Left cardiac atrium (tissue), 4 donors: ENCODE measurements at regions not wholly inside any gene's neighbourhood (a gene's known extent, or its start where the extent isn't known, plus 50 kb on each side); places are given as distances from the start of the nearest gene placed in this dataset.
"Not testable (repeated sequence)": the region's sequence is repeated elsewhere in the genome, so short reads cannot be mapped to it uniquely, and the experiment has no call there.

Experiments
- ATAC-seq, 2 donors: fragments of 200-7000 bp; cut with Tn5 transposase; one replicate each; pipeline ENCODE4 v1.9.1; 2020; ENCODE audit warnings: mild to moderate bottlenecking in 2 of 2, moderate library complexity in 2 of 2
- DNase-seq: peaks from one replicate; pipeline ENCODE4 v3.0.0-alpha.2; 2020
- intact Hi-C, 2 donors: fragments of 100-400 bp; cut with DNase I; formaldehyde crosslinking; loops; one replicate each; pipeline versions ENCODE4 v1.14.1 to v1.15.1; 2022 to 2023
- donor health status: DM: no; HTN: yes; CAD: no.
- donor health status: DM: no; HTN: yes; CAD: no; lungs with severe emphysema.
- donor health status: DM: yes; HTN: yes; CAD: no.
- donor health status: Dilated cardiomyopathy.

DNA sequence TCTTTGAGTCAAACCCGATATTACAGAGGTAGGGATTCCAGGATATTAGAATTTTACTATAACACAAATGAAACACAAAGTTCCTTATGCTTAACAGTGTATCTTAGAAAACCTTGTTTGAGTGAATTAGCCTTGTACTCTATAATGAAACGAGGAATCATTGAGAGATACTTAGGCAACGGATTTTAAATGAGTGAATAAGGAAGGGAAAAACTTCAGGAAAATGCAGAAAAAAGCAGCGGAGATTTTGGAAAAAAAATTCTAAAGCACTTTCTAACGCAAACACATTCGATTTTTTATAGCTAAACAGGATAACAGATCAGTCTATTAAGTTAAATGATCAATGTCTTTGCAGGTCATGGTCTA, 137.3 kb downstream of the HFE start:
- DNase-seq (no peak), ATAC-seq (no peak)
- intact Hi-C loops = no loop called here

DNA sequence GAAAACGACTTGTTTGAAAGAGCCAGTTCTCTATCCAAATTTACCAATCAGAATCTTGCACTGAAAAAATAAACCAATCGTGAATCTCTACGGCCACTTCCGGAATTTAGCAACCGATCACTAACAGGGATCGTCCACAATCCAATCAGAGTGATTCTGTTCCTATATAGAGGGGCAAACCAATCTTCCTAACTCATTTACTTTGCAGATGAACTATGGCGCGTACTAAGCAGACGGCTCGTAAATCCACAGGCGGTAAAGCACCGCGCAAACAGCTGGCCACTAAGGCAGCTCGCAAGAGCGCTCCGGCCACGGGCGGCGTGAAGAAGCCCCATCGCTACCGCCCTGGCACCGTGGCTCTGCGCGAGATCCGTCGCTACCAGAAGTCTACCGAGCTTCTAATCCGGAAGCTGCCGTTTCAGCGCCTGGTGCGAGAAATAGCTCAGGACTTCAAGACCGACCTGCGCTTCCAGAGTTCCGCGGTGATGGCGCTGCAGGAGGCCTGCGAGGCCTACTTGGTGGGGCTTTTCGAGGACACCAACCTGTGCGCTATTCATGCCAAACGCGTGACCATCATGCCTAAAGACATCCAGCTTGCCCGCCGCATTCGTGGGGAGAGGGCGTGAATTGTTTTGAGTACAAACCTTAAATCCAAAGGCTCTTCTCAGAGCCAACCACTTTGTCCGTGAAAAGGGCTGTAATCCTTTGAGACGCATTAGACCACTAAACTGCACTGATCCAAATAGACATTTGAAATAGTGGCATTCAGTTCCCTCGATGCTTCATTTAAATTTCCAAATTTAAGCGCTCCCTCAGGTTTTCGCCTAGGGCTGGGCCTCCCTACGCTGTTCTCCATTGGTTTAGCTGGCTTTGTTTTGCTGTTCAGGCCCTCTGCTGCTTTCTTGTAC, 138.0 kb downstream of the HFE start:
- ATAC-seq (peak; percentile 62 to 65), DNase-seq (no peak)
- intact Hi-C loops = no loop called here

DNA sequence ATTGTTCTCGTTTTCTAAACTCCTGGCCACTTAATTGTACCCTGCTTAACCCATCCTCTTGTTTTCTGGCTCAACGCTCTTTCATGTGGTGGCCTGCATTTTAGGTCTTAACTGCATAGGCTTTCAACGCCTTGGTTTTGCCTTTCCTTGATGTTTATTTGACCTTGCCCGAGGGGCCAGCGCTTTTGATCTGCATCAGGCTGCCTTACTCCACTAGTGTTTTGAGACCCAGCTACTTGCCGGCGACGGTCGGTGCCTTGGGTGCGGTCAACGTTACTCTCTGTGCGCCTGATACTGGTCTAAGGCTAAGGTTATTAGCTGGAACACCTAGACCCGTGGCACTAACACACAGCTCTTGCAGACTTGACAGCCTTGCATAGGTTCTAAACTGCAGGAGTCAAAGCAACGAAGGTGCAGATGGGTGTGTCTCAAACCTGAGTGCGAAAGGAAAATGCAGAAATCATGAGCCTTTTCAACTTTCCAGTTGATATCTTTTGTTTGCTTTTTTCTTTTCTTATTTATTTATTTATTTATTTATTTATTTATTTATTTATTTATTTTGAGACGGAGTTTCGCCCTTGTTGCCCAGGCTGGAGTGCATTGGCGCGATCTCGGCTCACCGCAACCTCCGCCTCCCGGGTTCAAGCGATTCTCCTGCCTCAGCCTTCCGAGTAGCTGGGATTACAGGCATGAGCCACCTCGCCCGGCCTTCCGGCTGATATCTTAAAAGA, 138.8 kb downstream of the HFE start:
- no peak for ATAC-seq
- DNase-seq = no peak
- intact Hi-C loops = no loop called here

DNA sequence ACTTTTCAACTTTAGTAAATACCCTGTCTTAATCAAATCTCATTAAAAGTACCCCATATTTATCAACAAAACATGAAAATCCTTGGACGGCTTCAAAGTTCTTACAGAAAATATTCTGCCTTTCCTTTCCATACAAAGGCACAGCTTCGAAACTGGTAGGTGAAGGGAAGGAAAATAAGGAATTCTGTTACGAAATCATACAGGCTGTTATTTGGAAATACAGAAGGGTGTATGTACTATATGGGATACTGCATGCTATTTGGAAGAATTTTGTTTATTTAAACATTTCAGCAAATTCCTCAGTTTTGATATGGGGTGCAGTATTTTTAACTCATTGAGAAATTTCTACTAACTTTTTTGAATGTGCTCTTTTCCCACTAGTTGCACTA, 138.4 kb upstream of the BTN3A2 start:
- DNase-seq = no peak
- ATAC-seq = no peak
- intact Hi-C loops = no loop called here

DNA sequence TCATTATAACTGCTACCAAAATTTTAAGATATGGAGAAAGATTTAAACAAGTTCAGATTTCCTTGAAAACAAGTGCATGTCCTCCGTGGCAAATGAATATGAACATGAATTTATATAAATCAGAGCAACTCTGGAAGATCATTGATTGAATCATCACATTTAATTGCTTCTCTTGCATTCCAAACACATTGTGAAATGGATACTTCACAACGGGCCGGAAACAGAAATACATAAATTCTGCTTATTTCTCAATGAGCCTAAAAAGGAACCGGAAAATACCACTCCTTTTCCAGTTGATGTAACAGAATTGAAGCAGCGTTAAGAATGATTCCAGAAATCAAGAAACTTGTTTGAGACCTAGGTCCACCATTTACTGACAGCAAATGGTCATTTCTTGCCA, 134.6 kb upstream of the BTN3A2 start:
- DNase-seq (no peak), ATAC-seq (no peak)
- intact Hi-C loops = no loop called here

DNA sequence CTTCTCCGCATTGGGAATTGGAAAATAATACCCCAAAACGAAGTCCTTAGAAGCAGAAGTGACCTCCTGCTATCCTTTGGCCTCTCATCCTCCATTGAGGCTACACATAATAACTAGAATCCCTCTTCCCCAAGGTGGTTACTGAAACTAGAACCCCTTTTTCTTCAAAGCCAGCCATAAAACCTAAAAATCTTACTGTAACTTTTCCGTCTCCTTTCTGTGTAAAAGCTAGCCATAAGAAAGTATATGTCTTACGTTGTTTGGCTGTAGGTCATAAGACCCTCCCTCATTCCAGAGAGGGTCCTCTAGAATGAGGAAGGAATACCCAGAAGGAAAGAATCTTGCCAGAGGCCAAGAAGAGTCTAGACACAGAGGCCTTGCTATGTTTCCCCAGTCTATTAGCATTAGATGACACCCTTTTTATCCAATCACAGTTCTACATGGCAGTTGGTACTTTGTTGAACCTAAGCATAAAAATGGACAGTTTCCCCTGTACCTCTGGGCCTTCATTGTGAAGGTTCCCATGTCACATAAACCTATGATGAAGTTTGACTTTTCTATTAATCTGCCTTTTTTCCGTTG, 133.9 kb upstream of the BTN3A2 start:
- intact Hi-C loops = no loop called here
- ATAC-seq = no peak
- DNase-seq = no peak

DNA sequence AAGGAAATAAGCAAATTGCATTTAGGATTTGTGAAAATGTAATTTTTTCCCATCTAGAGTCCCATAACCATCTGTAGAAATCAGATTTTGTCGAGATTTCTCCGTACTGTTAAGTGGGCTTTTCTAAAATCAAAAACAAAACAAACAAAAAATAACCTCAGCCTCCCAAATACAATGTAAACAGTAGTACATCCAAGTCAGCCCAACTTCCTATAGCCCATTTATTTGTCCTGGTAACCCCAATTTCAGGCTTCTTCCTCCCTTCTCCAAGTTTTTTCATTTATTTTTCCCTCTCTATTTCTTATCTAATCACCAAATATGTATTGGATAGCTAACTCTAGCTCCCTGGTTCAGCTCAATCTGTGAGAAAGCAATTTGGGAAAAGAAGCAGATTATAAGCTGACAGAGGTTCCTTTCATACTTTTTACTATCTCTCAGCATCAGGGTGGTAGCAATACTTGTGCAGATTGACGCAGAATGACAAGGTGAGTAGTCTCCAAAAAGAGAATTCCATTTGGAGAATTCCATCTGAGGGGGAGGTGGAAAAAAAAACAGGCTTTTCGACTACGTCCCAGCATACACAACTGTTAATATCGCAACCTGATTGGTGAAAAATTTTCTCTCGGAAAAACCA, 132.6 kb upstream of the BTN3A2 start:
- DNase-seq (no peak), ATAC-seq (no peak)
- intact Hi-C loops = no loop called here

DNA sequence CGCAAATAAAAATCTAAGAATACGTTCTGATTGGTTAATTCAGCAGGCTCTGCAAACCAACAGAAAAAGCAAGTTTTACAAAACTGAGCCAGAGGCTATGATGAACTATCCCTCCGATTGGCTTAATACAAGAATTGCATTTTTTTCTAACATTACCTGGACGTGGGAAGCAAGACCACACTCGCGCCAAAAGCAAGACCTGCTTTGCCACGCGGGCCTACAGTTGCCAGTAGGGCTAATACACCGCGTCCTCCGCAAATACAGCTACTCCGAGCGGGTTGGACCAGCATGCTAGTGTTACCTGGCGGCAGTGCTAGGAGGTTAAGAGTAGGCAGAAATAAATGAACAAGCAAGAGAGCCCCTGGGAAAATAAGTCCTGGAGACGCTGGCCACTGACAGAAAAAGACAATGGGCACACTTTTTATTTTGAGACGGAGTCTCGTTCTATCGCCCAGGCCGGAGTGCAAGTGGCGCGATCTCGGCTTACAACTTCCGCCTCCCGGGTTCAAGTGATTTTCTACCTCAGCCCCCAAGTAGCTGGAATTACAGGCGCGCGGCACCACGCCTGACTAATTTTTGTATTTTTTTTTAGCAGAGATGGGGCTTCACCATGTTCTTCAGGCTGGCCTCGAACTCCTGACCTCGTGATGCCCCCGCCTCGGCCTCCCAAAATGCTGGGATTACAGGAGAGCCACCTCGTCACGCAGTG, 131.9 kb upstream of the BTN3A2 start:
- ATAC-seq = peak in 1 of 2 donors; percentile 18
- DNase-seq = no peak
- intact Hi-C loops = no loop called here

DNA sequence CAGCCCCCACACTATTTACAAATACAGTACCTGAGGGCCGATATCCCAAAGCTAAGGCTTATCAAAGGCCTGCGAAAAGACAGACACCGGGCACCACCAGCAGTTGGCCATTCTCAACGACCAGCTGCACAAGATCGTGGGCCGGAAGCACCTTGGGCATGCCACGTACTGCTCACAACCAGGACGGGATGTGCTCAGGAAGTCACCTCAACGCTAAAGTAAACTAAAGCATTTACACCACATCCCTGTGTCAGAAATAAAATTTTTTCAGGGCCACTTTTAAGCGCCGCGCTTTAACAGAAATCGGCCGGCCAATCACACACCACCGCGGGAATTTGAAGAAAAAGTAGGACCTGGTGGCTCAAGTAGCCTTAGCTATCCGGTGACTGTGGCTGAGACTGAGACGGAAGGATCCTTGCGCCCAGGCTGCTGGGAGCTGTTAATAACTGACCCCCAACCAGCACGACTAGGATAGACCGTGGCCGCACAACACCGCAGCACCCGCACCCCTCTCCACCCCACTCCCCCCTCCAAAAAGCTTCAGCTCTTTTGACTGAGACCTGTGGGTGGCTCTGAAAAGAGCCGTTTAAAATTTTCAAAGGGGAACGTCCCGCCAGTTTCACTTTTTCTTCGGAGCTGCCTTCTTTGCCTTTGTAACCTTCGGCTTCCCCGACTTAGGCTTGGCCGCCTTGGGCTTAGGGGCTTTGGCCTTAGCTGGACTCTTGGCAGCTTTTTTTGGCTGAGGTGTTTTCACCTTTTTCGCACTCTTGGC, 131.2 kb upstream of the BTN3A2 start:
- no peak for DNase-seq
- ATAC-seq = peak; percentile 67 to 69
- intact Hi-C loops = no loop called here

DNA sequence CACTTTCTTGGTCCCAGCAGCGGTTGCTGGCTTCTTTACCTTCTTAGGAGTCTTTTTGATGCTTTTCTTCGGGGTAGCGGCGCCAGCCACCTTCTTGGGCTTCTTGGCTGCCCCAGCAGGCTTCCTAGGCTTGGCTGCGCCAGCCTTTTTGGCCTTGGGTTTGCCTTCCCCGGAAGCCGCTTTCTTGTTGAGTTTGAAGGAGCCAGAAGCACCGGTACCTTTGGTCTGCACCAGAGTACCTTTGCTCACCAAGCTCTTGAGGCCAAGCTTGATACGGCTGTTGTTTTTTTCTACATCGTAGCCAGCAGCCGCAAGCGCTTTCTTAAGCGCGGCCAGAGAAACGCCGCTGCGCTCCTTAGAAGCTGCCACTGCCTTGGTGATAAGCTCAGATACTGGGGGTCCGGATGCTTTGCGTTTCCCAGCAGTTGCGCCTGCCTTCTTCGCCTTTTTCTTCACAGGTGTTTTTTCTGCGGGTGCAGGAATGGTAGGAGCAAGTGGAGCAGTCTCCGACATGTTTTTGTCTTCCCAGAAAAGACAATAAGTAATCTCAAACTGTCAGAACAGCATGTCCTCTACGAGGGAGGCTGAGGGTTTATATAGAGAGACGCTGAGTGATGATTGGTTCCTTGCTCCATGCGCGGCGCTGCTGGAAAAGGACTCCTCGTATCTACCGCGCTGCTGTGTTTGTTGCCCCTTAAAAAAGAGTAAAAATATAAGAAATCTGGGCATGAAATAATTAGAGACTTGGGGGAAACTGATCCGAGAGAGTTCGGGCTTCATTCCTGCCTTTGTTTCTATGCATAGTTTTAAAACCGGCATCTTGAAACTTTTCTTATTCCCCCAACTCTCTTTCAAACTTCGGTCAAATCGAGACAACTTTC, 130.3 kb upstream of the BTN3A2 start:
- intact Hi-C loops = no loop called here
- ATAC-seq = peak; percentile 83 to 90
- DNase-seq = peak; percentile 63

DNA sequence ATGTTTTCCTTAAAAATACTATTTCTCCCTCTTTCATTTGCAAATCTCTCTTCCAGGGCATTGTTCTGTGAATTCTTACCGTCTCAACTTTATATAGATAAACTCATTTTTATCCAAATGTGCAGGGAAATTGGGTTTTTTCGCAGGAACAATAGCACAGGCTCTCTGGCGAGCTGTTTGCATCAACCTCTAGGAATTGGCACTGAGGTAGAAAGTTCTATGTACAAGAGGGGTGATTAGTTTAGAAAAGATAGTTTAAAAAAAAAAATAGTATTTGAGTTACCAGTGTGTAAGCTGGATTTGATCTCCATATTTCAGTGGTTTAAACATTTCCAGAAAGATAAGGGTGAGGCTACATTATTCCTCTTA, 129.7 kb upstream of the BTN3A2 start:
- intact Hi-C loops = no loop called here
- DNase-seq = no peak
- ATAC-seq = no peak

DNA sequence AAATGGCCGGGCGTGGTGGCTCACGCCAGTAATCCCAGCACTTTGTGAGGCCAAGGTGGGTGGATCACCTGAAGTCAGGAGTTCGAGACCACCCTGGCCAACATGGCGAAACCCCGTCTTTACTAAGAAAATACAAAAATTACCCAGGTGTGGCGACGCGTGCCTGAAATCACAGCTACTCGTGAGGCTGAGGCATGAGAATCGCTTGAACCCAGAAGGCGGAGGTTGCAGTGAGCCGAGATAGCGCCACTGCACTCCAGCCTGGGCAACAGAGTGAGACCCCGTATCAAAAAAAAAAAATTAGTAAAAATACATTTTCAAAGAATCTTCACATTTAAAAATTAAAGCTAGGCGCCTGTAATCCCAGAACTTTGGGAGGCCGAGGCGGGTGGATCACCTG, 125.6 kb upstream of the BTN3A2 start:
- ATAC-seq, intact Hi-C loops, DNase-seq: not testable (repeated sequence)

DNA sequence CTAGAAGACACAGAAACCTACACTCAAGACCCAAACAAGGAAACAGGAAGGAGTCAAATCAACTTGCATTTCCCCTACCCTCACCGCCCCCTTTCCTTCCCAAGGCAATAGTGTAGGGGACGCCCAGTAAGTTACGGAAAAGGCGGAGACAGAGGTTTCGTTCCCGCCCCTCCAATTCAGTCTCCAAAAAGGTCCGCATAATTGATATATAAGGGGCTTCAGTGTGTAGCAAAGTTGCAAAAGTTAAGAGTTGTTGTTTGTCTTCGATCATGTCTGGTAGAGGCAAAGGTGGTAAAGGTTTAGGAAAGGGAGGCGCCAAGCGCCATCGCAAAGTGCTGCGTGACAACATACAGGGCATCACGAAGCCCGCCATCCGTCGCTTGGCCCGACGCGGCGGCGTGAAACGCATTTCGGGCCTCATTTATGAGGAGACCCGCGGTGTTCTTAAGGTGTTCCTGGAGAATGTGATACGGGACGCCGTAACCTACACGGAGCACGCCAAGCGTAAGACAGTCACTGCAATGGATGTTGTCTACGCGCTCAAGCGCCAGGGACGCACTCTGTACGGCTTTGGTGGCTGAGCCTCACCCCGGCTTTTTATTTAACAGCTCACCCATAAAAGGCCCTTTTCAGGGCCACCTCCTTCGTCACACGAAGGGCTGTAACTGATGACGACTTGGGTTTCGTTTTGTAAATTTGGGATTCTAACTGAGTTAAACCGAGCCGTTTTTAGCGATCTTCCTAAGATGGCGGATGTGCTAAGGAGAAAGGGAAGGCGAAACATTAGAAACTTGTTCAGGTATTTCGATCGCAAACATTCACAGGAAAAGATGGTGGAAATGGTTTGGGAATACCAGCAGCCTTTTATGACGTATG, 124.6 kb upstream of the BTN3A2 start:
- intact Hi-C loops = no loop called here
- DNase-seq = peak; percentile 63
- peak; percentile 84 to 94 for ATAC-seq

DNA sequence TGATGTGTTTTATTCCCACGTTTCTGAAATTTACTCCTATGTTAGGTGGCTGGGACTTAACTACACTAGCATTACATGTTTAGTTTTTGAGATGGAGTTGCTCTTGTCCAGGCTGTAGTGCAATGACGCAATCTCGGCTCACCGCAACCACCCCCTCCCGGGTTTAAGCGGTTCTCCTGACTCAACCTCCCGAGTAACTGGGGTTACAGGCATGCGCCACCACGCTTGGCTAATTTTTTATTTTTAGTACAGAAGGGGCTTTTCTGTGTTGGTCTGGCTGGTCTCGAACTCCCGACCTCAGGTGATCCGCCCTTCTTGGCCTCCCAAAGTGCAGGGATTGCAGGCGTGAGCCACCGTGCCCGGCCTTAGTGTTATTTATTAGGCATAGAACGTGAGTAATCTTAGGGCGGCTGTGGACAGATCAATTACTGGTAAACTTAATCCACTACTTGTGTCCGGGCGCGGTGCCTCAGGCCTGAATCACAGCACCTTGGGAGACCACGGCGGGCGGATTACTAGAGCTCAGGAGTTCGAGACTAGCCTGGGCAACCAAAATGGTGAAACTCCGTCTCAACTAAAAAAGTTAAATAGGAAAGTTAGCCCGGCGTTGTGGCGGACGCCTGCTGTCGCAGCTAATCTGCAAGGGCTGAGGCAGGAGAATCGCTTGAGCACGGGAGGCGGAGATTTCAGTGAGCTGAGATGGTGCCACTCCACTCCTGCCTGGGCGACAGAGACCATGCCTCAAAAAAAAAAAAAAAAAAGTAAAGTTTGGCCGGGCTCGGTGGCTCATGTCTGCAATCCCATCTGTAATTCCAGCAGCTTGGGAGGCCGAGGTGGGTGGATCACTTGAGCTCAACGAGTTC, 123.7 kb upstream of the BTN3A2 start:
- DNase-seq (no peak), ATAC-seq (peak; percentile 28 to 36)
- intact Hi-C loops = no loop called here

DNA sequence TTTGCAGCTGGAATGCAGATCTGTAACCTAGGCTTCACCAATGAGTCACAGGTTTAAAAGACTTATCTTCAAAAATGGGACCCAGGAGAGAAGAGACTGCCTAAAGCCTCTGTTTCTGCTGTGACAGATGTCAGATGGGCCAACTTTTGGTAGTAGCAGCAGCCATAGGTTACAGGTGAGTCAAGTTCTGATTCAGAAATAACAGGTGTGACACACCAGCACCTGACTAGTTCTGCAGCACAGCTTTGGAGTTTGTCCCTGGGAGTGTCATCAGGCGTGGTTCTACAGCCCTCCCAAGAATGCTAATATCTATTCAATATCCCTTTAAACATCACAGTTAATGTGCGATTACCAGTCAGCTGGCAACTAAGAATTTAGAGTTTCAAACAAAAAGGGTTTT, 121.9 kb upstream of the BTN3A2 start:
- intact Hi-C loops = no loop called here
- ATAC-seq = no peak
- no peak for DNase-seq

DNA sequence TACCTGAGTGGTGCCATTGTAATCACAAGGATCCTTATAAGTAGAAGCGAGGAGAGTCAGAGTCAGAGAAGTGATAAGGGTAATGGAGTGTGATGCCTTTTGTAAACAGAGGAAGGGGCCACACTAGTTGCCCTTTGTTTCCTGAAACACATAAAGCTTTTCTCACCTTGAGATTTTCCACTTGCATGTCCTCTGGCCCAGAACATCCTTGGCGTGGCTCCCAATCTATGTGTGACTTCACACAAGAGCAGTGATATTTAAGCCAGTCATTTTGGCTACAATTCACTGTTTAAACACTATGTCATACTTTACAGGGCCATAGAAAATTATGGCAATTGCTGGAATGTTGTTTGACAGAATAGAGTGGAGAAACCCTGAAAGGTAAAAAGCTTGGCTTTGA, 121.2 kb upstream of the BTN3A2 start:
- ATAC-seq = no peak
- DNase-seq = no peak
- intact Hi-C loops = no loop called here
